WTC11 (cell line): ENCODE measurements at regions not wholly inside any gene's neighbourhood (a gene's known extent, or its start where the extent isn't known, plus 50 kb on each side); places are given as distances from the start of the nearest gene placed in this dataset.

Experiments
- ATAC-seq: fragments of 200-7000 bp; cut with Tn5 transposase; 2 replicates; pipeline ENCODE4 v1.10.0; 2021; ENCODE audit warnings: mild to moderate bottlenecking, moderate library complexity
- CTCF ChIA-PET: fragments of 300-600 bp; sonication (Branson Sonifier 250); formaldehyde crosslinking; loops from one replicate; lab custom pipeline; 2021; ENCODE audit warnings: antibody characterized with exemption; lab: Charles Lee
- POLR2A ChIA-PET: fragments of 350-600 bp; sonication (Branson Sonifier 250); formaldehyde crosslinking; loops from one replicate; lab custom pipeline; 2021; ENCODE audit warnings: antibody characterized with exemption; lab: Charles Lee
- DNase-seq: peaks from one replicate; pipeline ENCODE4 v3.0.0; 2021; ENCODE audit warnings: low spot score
- H3K27ac Mint-ChIP-seq: 2 replicates; pipeline ENCODE4 v1.8.0; 2021; ENCODE audit warnings: mixed read lengths
- H3K27me3 Mint-ChIP-seq: 2 replicates; pipeline ENCODE4 v1.8.0; 2021; ENCODE audit warnings: low read depth, mild to moderate bottlenecking, moderate library complexity, mixed read lengths
- H3K36me3 Mint-ChIP-seq: 2 replicates; pipeline ENCODE4 v1.8.0; 2021; ENCODE audit warnings: mixed read lengths
- H3K4me1 Mint-ChIP-seq: 2 replicates; pipeline ENCODE4 v1.8.0; 2022; ENCODE audit warnings: mixed read lengths
- H3K4me3 Mint-ChIP-seq: 2 replicates; pipeline ENCODE4 v1.8.0; 2021; ENCODE audit warnings: mild to moderate bottlenecking, moderate library complexity, mixed read lengths
- H3K9me3 Mint-ChIP-seq: 2 replicates; pipeline ENCODE4 v1.8.0; 2021; ENCODE audit warnings: mixed read lengths
- CREB1 ChIP-seq: sonication (generic); formaldehyde crosslinking; IDR thresholded peaks from 2 replicates; pipeline ENCODE4 v1.8.0; 2023; ENCODE audit warnings: mild to moderate bottlenecking, missing genetic modification reagents
- GTF2I ChIP-seq: fragments of 250-450 bp; sonication (Bioruptor Pico); conservative IDR thresholded peaks from 2 replicates; pipeline ENCODE4 v1.4.0; 2021; ENCODE audit warnings: mild to moderate bottlenecking
- JAZF1 ChIP-seq: fragments of 250-450 bp; sonication (Bioruptor Pico); IDR thresholded peaks from 2 replicates; pipeline ENCODE4 v1.9.0; 2021; ENCODE audit warnings: moderate library complexity, mild to moderate bottlenecking, inconsistent platforms
- JUN ChIP-seq: sonication (generic); formaldehyde crosslinking; IDR thresholded peaks from 2 replicates; pipeline ENCODE4 v1.8.0; 2023; ENCODE audit warnings: mild to moderate bottlenecking, missing genetic modification reagents
- NFE2L1 ChIP-seq: sonication (generic); formaldehyde crosslinking; IDR thresholded peaks from 2 replicates; pipeline ENCODE4 v1.8.1; 2023; ENCODE audit warnings: missing genetic modification reagents
- RELA ChIP-seq: sonication (generic); formaldehyde crosslinking; IDR thresholded peaks from 2 replicates; pipeline ENCODE4 v1.8.1; 2022; ENCODE audit warnings: missing genetic modification reagents, mild to moderate bottlenecking, borderline replicate concordance
- SOX15 ChIP-seq: fragments of 250-450 bp; sonication (Bioruptor Pico); IDR thresholded peaks from 2 replicates; pipeline ENCODE4 v1.9.0; 2021; ENCODE audit warnings: mild to moderate bottlenecking
- TEAD4 ChIP-seq: sonication (generic); formaldehyde crosslinking; IDR thresholded peaks from 2 replicates; pipeline ENCODE4 v1.8.0; 2022; ENCODE audit warnings: mild to moderate bottlenecking, missing genetic modification reagents
- ZNF121 ChIP-seq: sonication (generic); formaldehyde crosslinking; IDR thresholded peaks from 2 replicates; pipeline ENCODE4 v1.8.0; 2023; ENCODE audit warnings: missing genetic modification reagents
- ZNF232 ChIP-seq: sonication (generic); formaldehyde crosslinking; IDR thresholded peaks from 2 replicates; pipeline ENCODE4 v1.8.0; 2022; ENCODE audit warnings: mild to moderate bottlenecking, missing genetic modification reagents
- ZNF671 ChIP-seq: fragments of 250-450 bp; sonication (Bioruptor Pico); IDR thresholded peaks from 2 replicates; pipeline ENCODE4 v1.8.0; 2021; ENCODE audit warnings: mild to moderate bottlenecking
- TF ChIP-seq, protein P1 (sequence below): sonication (generic); formaldehyde crosslinking; IDR thresholded peaks from 2 replicates; pipeline ENCODE4 v1.8.1; 2023; ENCODE audit warnings: mild to moderate bottlenecking, missing genetic modification reagents
- TF ChIP-seq, protein P2 (sequence below): sonication (generic); formaldehyde crosslinking; conservative IDR thresholded peaks from 2 replicates; pipeline ENCODE4 v1.8.1; 2022; ENCODE audit warnings: mild to moderate bottlenecking, missing genetic modification reagents
- TF ChIP-seq, protein P3 (sequence below): fragments of 250-450 bp; sonication (Bioruptor Pico); IDR thresholded peaks from 2 replicates; pipeline ENCODE4 v1.9.0; 2021; ENCODE audit warnings: moderate library complexity, mild to moderate bottlenecking, inconsistent platforms, borderline replicate concordance
- TF ChIP-seq, protein P4 (sequence below): fragments of 250-450 bp; sonication (Bioruptor Pico); conservative IDR thresholded peaks from 2 replicates; pipeline ENCODE4 v1.9.0; 2021; ENCODE audit warnings: mild to moderate bottlenecking
- TF ChIP-seq, protein P5 (sequence below): sonication (generic); formaldehyde crosslinking; IDR thresholded peaks from 2 replicates; pipeline ENCODE4 v1.8.0; 2022; ENCODE audit warnings: mild to moderate bottlenecking, missing genetic modification reagents
- TF ChIP-seq, protein P6 (sequence below): sonication (generic); formaldehyde crosslinking; IDR thresholded peaks from 2 replicates; pipeline ENCODE4 v1.8.0; 2022; ENCODE audit warnings: missing genetic modification reagents

DNA sequence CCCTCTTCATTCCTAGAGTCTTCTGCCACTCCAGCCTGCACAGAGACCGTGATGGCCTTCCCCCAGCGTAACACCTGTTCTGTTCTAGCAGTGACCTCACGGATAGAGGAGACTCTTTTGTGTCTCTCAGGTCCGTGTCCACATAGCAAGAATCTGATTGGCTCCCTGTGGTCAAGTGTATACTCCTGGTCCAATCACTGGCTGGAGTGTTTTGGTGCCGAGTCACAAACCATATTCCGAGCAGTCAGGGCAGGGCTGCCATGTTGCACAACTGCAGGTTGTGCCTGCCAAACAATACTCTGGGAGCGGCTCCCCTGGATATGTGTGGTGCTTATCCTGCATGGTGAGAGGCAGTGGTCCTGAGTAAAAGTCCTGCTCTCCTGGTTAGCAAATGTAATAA is 402.4 kb downstream of the KCNRG start:
- no peaks in the 10 kb centered on the region for H3K27me3 Mint-ChIP-seq
- peaks cover 22% of the 10 kb centered on the region for H3K9me3 Mint-ChIP-seq
- no peak for ATAC-seq
- TF ChIP-seq, protein P1, sequence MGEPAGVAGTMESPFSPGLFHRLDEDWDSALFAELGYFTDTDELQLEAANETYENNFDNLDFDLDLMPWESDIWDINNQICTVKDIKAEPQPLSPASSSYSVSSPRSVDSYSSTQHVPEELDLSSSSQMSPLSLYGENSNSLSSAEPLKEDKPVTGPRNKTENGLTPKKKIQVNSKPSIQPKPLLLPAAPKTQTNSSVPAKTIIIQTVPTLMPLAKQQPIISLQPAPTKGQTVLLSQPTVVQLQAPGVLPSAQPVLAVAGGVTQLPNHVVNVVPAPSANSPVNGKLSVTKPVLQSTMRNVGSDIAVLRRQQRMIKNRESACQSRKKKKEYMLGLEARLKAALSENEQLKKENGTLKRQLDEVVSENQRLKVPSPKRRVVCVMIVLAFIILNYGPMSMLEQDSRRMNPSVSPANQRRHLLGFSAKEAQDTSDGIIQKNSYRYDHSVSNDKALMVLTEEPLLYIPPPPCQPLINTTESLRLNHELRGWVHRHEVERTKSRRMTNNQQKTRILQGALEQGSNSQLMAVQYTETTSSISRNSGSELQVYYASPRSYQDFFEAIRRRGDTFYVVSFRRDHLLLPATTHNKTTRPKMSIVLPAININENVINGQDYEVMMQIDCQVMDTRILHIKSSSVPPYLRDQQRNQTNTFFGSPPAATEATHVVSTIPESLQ (CRISPR knock-in tag), result no peak
- no peak for TF ChIP-seq GTF2I (CRISPR knock-in tag)
- TF ChIP-seq NFE2L1 (CRISPR knock-in tag), result no peak
- TF ChIP-seq ZNF671 (CRISPR knock-in tag), result no peak
- TF ChIP-seq, protein P2, sequence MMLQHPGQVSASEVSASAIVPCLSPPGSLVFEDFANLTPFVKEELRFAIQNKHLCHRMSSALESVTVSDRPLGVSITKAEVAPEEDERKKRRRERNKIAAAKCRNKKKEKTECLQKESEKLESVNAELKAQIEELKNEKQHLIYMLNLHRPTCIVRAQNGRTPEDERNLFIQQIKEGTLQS (CRISPR knock-in tag), result no peak
- TF ChIP-seq RELA, result no peak
- peaks cover 21% of the 10 kb centered on the region for H3K4me1 Mint-ChIP-seq
- DNase-seq, result no peak
- H3K4me3 Mint-ChIP-seq, result no peak overlapping the region
- H3K27ac Mint-ChIP-seq, result no peak overlapping the region
- peaks cover 25% of the 10 kb centered on the region for H3K36me3 Mint-ChIP-seq
- CTCF ChIA-PET, result no interaction called here
- POLR2A ChIA-PET, result no interaction called here

DNA sequence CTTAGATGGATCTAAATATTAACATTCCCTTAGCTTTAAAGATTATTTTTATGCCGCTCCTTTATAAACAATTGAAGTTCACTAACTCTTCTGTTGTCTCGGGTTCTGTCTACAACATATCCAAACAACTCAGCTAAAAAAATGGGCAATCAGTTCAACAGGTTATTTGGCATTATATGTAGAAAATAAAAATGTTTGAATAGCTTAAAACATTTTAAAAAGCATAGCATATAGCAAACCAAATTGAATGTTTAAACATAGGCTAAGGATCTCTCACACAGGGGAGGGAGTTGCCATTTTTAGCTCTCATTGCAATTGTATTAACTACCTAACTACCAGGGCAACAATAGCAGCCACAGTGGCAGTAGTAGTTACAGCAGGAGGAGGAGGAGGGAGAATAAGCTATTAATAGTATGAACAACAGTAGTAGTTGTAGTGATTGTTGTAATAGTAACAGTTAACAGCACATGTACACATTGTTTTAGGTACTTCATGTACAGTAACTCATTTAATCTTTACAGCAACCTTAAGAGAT is 404.2 kb downstream of the KCNRG start:
- DNase-seq (no peak), ATAC-seq (no peak)
- Mint-ChIP-seq H3K4me3 (no peak overlapping the region), H3K4me1 (peaks cover 31% of the 10 kb centered on the region), H3K27me3 (no peaks in the 10 kb centered on the region), H3K9me3 (peaks cover 19% of the 10 kb centered on the region), H3K27ac (no peak overlapping the region), H3K36me3 (peaks cover 22% of the 10 kb centered on the region)
- TF ChIP-seq, protein P3, sequence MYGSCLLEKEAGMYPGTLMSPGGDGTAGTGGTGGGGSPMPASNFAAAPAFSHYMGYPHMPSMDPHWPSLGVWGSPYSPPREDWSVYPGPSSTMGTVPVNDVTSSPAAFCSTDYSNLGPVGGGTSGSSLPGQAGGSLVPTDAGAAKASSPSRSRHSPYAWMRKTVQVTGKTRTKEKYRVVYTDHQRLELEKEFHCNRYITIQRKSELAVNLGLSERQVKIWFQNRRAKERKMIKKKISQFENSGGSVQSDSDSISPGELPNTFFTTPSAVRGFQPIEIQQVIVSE (CRISPR knock-in tag), result no peak
- no peak for TF ChIP-seq CREB1 (CRISPR knock-in tag)
- TF ChIP-seq SOX15 (CRISPR knock-in tag), result no peak
- TF ChIP-seq, protein P4, sequence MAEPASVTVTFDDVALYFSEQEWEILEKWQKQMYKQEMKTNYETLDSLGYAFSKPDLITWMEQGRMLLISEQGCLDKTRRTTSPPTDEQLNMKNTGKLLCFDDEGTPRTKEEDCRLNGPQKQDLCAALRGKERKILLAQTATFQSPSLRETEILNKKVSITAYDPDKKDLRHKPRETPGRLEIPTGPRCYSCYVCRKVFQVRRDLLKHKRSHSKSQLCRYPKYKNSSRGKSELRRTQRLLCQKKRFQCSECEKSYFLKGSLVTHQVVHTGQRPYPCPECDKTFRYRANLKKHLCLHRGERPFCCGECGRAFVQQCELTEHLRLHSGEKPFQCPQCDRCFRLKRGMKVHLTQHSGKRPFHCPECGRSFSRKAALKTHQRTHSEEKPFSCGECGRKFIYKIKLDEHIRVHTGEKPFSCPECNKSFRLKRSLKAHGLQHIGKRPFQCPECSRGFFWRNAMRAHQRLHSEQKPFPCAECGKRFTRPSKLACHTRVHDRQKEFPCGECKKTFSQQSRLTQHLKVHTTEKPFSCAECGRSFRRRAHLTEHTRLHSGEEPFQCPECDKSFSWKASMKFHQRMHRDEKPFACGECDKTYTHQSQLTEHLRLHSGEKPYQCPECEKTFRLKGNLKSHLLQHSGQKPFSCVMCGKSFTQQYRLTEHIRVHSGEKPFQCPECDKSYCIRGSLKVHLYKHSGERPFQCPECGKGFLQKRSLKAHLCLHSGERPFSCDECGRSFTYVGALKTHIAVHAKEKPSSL (CRISPR knock-in tag), result no peak
- no peak for TF ChIP-seq ZNF121 (CRISPR knock-in tag)
- TF ChIP-seq JAZF1, result no peak
- TF ChIP-seq ZNF232, result no peak
- ChIA-PET CTCF (interaction anchor here (1.0 to 1.6 kb wide), 3 partner anchors 30 to 493 kb away, joined by 3 to 4 read pairs (median 3); no protein-coding TSS in a partner anchor), POLR2A (no interaction called here)

DNA sequence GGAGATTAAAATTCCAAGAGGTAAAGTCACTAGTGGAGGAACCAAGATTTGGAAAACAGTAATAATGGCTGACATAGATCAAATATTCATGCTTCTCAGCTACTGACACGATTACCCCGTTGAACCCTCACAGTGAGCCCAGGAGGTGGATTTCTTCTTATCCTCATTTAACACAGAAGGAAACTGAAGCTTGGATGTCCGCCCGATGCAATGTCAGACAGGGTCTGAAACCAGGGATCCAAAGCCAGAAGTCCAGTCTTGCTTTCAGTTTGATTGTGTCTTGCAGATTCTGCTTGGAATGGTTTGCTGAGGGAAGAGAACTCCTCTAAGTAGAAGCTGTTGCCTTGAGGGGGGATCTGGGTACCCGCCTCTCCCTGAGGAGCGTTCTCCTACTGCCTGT is 404.7 kb downstream of the KCNRG start:
- TF ChIP-seq, protein P5, sequence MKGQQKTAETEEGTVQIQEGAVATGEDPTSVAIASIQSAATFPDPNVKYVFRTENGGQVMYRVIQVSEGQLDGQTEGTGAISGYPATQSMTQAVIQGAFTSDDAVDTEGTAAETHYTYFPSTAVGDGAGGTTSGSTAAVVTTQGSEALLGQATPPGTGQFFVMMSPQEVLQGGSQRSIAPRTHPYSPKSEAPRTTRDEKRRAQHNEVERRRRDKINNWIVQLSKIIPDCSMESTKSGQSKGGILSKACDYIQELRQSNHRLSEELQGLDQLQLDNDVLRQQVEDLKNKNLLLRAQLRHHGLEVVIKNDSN (CRISPR knock-in tag), result no peak
- TF ChIP-seq, protein P6, sequence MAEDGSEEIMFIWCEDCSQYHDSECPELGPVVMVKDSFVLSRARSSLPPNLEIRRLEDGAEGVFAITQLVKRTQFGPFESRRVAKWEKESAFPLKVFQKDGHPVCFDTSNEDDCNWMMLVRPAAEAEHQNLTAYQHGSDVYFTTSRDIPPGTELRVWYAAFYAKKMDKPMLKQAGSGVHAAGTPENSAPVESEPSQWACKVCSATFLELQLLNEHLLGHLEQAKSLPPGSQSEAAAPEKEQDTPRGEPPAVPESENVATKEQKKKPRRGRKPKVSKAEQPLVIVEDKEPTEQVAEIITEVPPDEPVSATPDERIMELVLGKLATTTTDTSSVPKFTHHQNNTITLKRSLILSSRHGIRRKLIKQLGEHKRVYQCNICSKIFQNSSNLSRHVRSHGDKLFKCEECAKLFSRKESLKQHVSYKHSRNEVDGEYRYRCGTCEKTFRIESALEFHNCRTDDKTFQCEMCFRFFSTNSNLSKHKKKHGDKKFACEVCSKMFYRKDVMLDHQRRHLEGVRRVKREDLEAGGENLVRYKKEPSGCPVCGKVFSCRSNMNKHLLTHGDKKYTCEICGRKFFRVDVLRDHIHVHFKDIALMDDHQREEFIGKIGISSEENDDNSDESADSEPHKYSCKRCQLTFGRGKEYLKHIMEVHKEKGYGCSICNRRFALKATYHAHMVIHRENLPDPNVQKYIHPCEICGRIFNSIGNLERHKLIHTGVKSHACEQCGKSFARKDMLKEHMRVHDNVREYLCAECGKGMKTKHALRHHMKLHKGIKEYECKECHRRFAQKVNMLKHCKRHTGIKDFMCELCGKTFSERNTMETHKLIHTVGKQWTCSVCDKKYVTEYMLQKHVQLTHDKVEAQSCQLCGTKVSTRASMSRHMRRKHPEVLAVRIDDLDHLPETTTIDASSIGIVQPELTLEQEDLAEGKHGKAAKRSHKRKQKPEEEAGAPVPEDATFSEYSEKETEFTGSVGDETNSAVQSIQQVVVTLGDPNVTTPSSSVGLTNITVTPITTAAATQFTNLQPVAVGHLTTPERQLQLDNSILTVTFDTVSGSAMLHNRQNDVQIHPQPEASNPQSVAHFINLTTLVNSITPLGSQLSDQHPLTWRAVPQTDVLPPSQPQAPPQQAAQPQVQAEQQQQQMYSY (CRISPR knock-in tag), result no peak
- TF ChIP-seq TEAD4 (CRISPR knock-in tag) (no peak), JUN (CRISPR knock-in tag) (no peak)
- DNase-seq (no peak), ATAC-seq (no peak)
- Mint-ChIP-seq H3K4me1 (peaks cover 31% of the 10 kb centered on the region), H3K9me3 (peaks cover 14% of the 10 kb centered on the region), H3K27me3 (no peaks in the 10 kb centered on the region), H3K4me3 (no peak overlapping the region), H3K36me3 (peaks cover 17% of the 10 kb centered on the region), H3K27ac (no peak overlapping the region)
- ChIA-PET CTCF (interaction anchor here (1.0 to 1.6 kb wide), 3 partner anchors 31 to 492 kb away, joined by 3 to 4 read pairs (median 3); no protein-coding TSS in a partner anchor), POLR2A (no interaction called here)
